Neural cell (in vitro differentiated cells): ENCODE measurements at regions not wholly inside any gene's neighbourhood (a gene's known extent, or its start where the extent isn't known, plus 50 kb on each side); places are given as distances from the start of the nearest gene placed in this dataset.

ENCODE experiments used
- H2AFZ ChIP-seq: fragments of 200-600, 300-800 bp; sonication (generic), shearing (Covaris generic); 2 replicates; pipeline ENCODE4 v1.6.0; 2014; ENCODE audit warnings: low read depth, mild to moderate bottlenecking, antibody characterized with exemption, low read length, moderate library complexity
- H3F3A ChIP-seq: fragments of 200-600 bp; shearing (Covaris generic); 2 replicates; pipeline ENCODE4 v1.6.1; 2016; ENCODE audit warnings: mild to moderate bottlenecking, moderate library complexity, mixed read lengths, antibody characterized with exemption, low read length; ENCODE audit not compliant: insufficient read depth, poor library complexity, severe bottlenecking
- H3K27ac ChIP-seq: fragments of 200-600, 300-800 bp; sonication (generic), shearing (Covaris generic); 2 replicates; pipeline ENCODE4 v1.5.1; 2014; ENCODE audit warnings: mild to moderate bottlenecking, low read length, moderate library complexity
- H3K27me3 ChIP-seq: fragments of 300-800, 200-600 bp; sonication (generic), shearing (Covaris generic); 2 replicates; pipeline ENCODE4 v1.6.0; 2014; ENCODE audit warnings: mild to moderate bottlenecking, low read depth, low read length, moderate library complexity; ENCODE audit not compliant: insufficient read depth
- H3K36me3 ChIP-seq: fragments of 300-800, 200-600 bp; sonication (generic), shearing (Covaris generic); 2 replicates; pipeline ENCODE4 v1.5.1; 2014; ENCODE audit warnings: mild to moderate bottlenecking, antibody characterized with exemption, low read length, moderate library complexity; ENCODE audit not compliant: insufficient read depth
- H3K4me2 ChIP-seq: fragments of 300-800, 200-600 bp; sonication (generic), shearing (Covaris generic); 2 replicates; pipeline ENCODE4 v1.6.0; 2014; ENCODE audit warnings: mild to moderate bottlenecking, low read length
- H3K4me3 ChIP-seq: fragments of 300-800, 200-600 bp; sonication (generic), shearing (Covaris generic); 2 replicates; pipeline ENCODE4 v1.5.1; 2014; ENCODE audit warnings: mild to moderate bottlenecking, low read length, moderate library complexity
- H3K79me2 ChIP-seq: fragments of 200-600 bp; shearing (Covaris generic); replicated peaks from 2 replicates; pipeline ENCODE4 v1.6.0; 2014; ENCODE audit warnings: mild to moderate bottlenecking, low read length, moderate library complexity; ENCODE audit not compliant: insufficient read depth
- H3K9ac ChIP-seq: fragments of 300-800, 200-600 bp; sonication (generic), shearing (Covaris generic); 2 replicates; pipeline ENCODE4 v1.6.1; 2016; ENCODE audit warnings: mild to moderate bottlenecking, low read length, mixed read lengths
- H3K9me2 ChIP-seq: fragments of 200-600 bp; shearing (Covaris generic); 2 replicates; pipeline ENCODE4 v1.6.1; 2016; ENCODE audit warnings: mild to moderate bottlenecking, low read length, mixed read lengths; ENCODE audit not compliant: insufficient read depth
- H3K9me3 ChIP-seq: fragments of 200-600, 300-800 bp; sonication (generic), shearing (Covaris generic); 2 replicates; pipeline ENCODE4 v1.6.1; 2016; ENCODE audit warnings: mild to moderate bottlenecking, mixed run types, low read length, moderate library complexity, mixed read lengths
- H4K20me1 ChIP-seq: fragments of 200-600 bp; shearing (Covaris generic); 2 replicates; pipeline ENCODE4 v1.6.1; 2016; ENCODE audit warnings: mild to moderate bottlenecking, mixed run types; ENCODE audit not compliant: insufficient read depth
- CTCF ChIP-seq: fragments of 450-650 bp; IDR thresholded peaks from 2 replicates; pipeline ENCODE4 v1.5.1; 2014; ENCODE audit warnings: antibody characterized with exemption, mild to moderate bottlenecking, moderate library complexity; ENCODE audit not compliant: poor library complexity, severe bottlenecking
- EP300 ChIP-seq: fragments of 450-650 bp; conservative IDR thresholded peaks from 2 replicates; pipeline ENCODE4 v1.6.1; 2014; ENCODE audit warnings: antibody characterized with exemption, mild to moderate bottlenecking, moderate library complexity; ENCODE audit not compliant: poor library complexity, severe bottlenecking
- EZH2 ChIP-seq: fragments of 200-600, 300-800 bp; shearing (Covaris generic), sonication (generic); IDR thresholded peaks from 2 replicates; pipeline ENCODE4 v1.6.1; 2014; ENCODE audit warnings: antibody characterized with exemption, low read length, borderline replicate concordance, mild to moderate bottlenecking; ENCODE audit not compliant: insufficient read depth, poor library complexity, severe bottlenecking
- MXI1 ChIP-seq: fragments of 450-650 bp; conservative IDR thresholded peaks from 2 replicates; pipeline ENCODE4 v1.6.1; 2014; ENCODE audit warnings: antibody characterized with exemption, mild to moderate bottlenecking; ENCODE audit not compliant: poor library complexity, severe bottlenecking
- POLR2AphosphoS5 ChIP-seq: IDR thresholded peaks from 2 replicates; pipeline ENCODE4 v1.6.1; 2012
- RAD21 ChIP-seq: fragments of 450-650 bp; conservative IDR thresholded peaks from 2 replicates; pipeline ENCODE4 v1.6.1; 2014; ENCODE audit warnings: antibody characterized with exemption, mild to moderate bottlenecking, moderate library complexity
- SMC3 ChIP-seq: fragments of 450-650 bp; conservative IDR thresholded peaks from 2 replicates; pipeline ENCODE4 v1.6.1; 2014; ENCODE audit warnings: antibody characterized with exemption, mild to moderate bottlenecking, moderate library complexity; ENCODE audit not compliant: poor library complexity
- TAF1 ChIP-seq: IDR thresholded peaks from 2 replicates; pipeline ENCODE4 v1.6.1; 2012; ENCODE audit warnings: low read depth
- TF ChIP-seq, protein P1 (sequence below): IDR thresholded peaks from 2 replicates; pipeline ENCODE4 v1.6.1; 2012; ENCODE audit warnings: borderline replicate concordance

DNA sequence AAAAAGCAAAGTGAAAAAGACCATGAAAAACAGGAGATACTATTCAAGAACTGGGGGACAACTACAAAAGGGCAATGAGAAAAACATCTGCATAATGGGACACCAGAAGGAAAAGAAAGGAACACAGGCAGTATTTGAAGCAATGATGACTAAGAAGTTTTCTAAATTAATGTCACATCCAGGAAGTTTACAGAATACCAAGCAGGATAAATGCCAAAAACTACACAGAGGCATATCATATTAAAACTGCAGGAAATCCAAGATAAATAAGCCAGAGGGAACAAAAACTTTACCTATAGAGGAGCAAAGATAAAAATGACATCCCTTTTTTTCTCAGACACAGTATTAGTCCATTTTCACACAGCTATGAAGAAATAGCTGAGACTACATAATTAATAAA, 193.0 kb downstream of the ERMARD start:
- TF ChIP-seq MXI1 (no peak), TAF1 (no peak), EZH2 (no peak), EP300 (no peak), RAD21 (no peak), SMC3 (no peak), POLR2AphosphoS5 (no peak), CTCF (no peak)
- TF ChIP-seq, protein P1, sequence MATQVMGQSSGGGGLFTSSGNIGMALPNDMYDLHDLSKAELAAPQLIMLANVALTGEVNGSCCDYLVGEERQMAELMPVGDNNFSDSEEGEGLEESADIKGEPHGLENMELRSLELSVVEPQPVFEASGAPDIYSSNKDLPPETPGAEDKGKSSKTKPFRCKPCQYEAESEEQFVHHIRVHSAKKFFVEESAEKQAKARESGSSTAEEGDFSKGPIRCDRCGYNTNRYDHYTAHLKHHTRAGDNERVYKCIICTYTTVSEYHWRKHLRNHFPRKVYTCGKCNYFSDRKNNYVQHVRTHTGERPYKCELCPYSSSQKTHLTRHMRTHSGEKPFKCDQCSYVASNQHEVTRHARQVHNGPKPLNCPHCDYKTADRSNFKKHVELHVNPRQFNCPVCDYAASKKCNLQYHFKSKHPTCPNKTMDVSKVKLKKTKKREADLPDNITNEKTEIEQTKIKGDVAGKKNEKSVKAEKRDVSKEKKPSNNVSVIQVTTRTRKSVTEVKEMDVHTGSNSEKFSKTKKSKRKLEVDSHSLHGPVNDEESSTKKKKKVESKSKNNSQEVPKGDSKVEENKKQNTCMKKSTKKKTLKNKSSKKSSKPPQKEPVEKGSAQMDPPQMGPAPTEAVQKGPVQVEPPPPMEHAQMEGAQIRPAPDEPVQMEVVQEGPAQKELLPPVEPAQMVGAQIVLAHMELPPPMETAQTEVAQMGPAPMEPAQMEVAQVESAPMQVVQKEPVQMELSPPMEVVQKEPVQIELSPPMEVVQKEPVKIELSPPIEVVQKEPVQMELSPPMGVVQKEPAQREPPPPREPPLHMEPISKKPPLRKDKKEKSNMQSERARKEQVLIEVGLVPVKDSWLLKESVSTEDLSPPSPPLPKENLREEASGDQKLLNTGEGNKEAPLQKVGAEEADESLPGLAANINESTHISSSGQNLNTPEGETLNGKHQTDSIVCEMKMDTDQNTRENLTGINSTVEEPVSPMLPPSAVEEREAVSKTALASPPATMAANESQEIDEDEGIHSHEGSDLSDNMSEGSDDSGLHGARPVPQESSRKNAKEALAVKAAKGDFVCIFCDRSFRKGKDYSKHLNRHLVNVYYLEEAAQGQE = no peak
- no peaks in the 10 kb centered on the region for H3K36me3 ChIP-seq

DNA sequence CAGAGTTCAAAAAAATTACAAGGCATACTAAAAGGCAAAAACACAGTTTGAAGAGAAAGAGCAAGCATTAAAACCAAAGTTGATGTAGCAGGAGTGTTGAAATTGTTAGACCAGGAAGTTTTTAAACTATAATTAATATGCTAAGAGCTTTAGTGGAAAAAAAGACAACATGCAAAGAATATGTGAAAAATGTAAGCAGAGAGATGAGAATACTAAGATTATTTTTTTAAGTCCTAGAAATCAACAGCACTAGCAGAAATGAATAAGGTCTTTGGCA, 192.6 kb downstream of the ERMARD start:
- H3K9me2 ChIP-seq = no peaks in the 10 kb centered on the region
- H3K4me2 ChIP-seq = no peak overlapping the region
- no peaks in the 10 kb centered on the region for H3F3A ChIP-seq
- no peak overlapping the region for H3K27ac ChIP-seq
- H3K4me3 ChIP-seq = no peak overlapping the region
- no peaks in the 10 kb centered on the region for H3K36me3 ChIP-seq
- no peaks in the 10 kb centered on the region for H4K20me1 ChIP-seq
- TF ChIP-seq POLR2AphosphoS5 = no peak
- no peak for TF ChIP-seq EZH2
- no peak for TF ChIP-seq MXI1
- TF ChIP-seq EP300 = no peak
- no peak for TF ChIP-seq RAD21
- TF ChIP-seq, protein P1 = no peak
- no peak for TF ChIP-seq TAF1
- no peak for TF ChIP-seq CTCF
- no peak for TF ChIP-seq SMC3
- no peak overlapping the region for H2AFZ ChIP-seq
- no peaks in the 10 kb centered on the region for H3K79me2 ChIP-seq
- H3K9me3 ChIP-seq = no peaks in the 10 kb centered on the region
- H3K27me3 ChIP-seq = no peaks in the 10 kb centered on the region
- H3K9ac ChIP-seq = no peak overlapping the region

More for the DNA sequence above, 193.0 kb downstream of the ERMARD start:
- Histone ChIP-seq H4K20me1 (no peaks in the 10 kb centered on the region), H3K4me3 (no peak overlapping the region), H3K79me2 (no peaks in the 10 kb centered on the region), H3K27me3 (no peaks in the 10 kb centered on the region), H2AFZ (no peak overlapping the region), H3K9me3 (no peaks in the 10 kb centered on the region), H3K4me2 (no peak overlapping the region), H3K27ac (no peak overlapping the region), H3K9ac (no peak overlapping the region), H3F3A (no peaks in the 10 kb centered on the region), H3K9me2 (no peaks in the 10 kb centered on the region)
